ENCODE measurements at regions not wholly inside any gene's neighbourhood (a gene's known extent, or its start where the extent isn't known, plus 50 kb on each side); places are given as distances from the start of the nearest gene placed in this dataset.
"Not testable (repeated sequence)": the region's sequence is repeated elsewhere in the genome, so short reads cannot be mapped to it uniquely, and the experiment has no call there.

DNA sequence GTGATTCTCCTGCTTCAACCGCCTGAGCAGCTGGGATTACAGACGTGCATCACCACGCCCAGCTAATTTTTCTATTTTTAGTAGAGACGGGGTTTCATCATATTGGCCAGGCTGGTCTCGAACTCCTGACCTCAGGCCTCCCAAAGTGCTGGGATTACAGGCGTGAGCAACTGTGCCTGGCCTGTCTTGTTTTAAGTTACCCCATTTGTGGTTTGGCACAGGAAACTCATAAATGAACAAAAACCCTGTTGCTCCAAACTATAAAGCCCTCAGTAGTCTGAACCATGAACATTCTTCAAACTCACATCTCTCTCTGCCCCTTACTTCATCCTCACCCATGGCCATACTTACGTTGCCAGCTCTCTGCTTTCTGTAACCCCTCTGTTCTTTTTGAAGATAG is 61.7 kb downstream of the RHOU start:
- H3K27me3 Mint-ChIP-seq (ENCODE audit: low read depth); H3K4me3 Mint-ChIP-seq; DNase-seq (ENCODE audit: low spot score); H3K27ac Mint-ChIP-seq; H3K36me3 Mint-ChIP-seq (ENCODE audit: low read depth): not testable (repeated sequence)
- H3K9me3 Mint-ChIP-seq: peaks cover 10% of the 10 kb centered on the region
- H3K4me1 Mint-ChIP-seq (ENCODE audit: low read depth): peaks cover 24% of the 10 kb centered on the region

DNA sequence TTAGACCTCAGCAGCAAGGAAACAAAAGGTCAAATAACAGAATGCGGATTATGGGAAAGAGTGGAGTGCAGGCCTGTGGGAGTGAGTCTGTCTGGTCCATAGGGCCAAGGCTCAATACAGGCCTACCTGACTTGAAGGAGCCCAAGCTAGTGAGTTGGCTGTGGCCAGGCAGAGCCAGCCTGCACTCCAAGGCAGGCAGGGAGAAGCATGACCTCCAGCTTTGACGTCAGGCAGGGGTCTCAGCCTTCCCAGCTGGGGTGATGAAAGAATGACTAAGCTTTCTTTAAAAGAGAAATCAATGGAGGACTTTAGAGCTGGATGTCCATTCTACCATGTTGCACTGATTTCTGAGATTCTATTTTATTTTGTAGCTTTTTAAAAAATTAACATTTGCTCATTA is 62.8 kb downstream of the RHOU start:
- Mint-ChIP-seq H3K4me3 (no peak overlapping the region), H3K27me3 (ENCODE audit: low read depth) (no peaks in the 10 kb centered on the region), H3K9me3 (peaks cover 10% of the 10 kb centered on the region), H3K36me3 (ENCODE audit: low read depth) (peaks cover 2% of the 10 kb centered on the region), H3K27ac (no peak overlapping the region), H3K4me1 (ENCODE audit: low read depth) (peaks cover 24% of the 10 kb centered on the region)
- DNase-seq (ENCODE audit: low spot score): no peak

DNA sequence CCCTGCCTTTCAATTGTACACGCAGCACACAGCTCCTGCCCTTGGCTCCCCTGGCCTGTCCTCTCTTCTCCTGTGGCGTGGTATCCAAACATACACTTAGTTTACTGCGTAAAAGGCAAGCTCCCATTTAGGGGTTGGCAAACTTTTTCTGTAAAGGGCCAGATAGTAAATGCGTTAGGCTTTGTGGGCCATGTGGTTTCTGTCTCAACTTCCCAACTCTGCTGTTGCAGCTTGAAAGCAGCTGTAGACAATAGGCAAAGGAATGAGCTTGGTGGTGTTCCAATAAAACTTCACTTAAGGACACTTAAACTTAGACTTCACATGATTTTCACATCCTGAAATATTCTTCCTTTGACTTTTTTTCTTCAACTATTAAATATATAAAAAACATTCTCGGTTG is 63.3 kb downstream of the RHOU start:
- peaks cover 2% of the 10 kb centered on the region for H3K36me3 Mint-ChIP-seq (ENCODE audit: low read depth)
- peaks cover 24% of the 10 kb centered on the region for H3K4me1 Mint-ChIP-seq (ENCODE audit: low read depth)
- no peak for DNase-seq (ENCODE audit: low spot score)

DNA sequence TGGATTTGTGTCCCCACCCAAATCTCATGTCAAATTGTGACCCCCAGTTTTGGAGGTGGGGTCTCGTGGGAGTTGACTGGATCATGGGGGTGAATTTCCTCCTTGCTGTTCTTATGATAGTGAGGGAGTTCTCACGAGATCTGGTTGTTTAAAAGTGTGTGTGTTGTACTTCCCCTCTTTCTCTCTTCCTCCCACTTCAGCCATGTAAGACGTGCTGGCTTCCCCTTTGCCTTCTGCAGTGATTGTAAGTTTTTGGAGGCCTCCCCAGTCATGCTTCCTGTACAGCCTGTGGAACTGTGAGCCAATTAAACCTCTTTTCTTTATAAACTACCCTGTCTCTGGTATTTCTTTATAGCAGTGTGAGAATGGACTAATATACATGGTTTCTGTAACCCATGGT is 64.6 kb downstream of the RHOU start:
- H3K4me1 Mint-ChIP-seq (ENCODE audit: low read depth): peaks cover 34% of the 10 kb centered on the region
- no peaks in the 10 kb centered on the region for H3K27me3 Mint-ChIP-seq (ENCODE audit: low read depth)
- no peak overlapping the region for H3K27ac Mint-ChIP-seq
- H3K36me3 Mint-ChIP-seq (ENCODE audit: low read depth): peaks cover 2% of the 10 kb centered on the region
- no peak for DNase-seq (ENCODE audit: low spot score)
- H3K4me3 Mint-ChIP-seq: no peak overlapping the region
- H3K9me3 Mint-ChIP-seq: peaks cover 10% of the 10 kb centered on the region

More for the DNA sequence above, 63.3 kb downstream of the RHOU start:
- Mint-ChIP-seq H3K27ac (peak overlapping the region; percentile 11), H3K27me3 (ENCODE audit: low read depth) (no peaks in the 10 kb centered on the region), H3K4me3 (no peak overlapping the region), H3K9me3 (peaks cover 10% of the 10 kb centered on the region)

DNA sequence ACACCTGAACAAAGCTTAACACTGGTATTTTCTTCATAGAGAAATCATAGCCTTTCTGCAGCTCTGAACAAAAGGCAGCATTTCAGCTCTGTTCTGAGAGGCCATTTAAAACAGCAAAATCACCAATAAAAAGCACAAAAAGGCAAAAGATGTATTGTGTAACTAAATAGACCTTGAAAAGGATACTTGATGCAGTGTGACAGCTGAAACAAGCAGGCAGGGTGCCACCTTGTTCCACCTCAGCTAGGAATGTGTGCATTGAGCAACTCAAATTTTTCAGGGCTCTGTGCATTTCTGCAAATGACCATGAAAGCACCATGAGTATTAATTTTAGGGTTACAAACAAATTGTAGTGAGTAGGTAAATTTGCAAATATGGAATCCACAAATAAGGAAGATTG is 65.8 kb downstream of the RHOU start:
- Mint-ChIP-seq H3K4me3 (no peak overlapping the region), H3K27ac (no peak overlapping the region), H3K36me3 (ENCODE audit: low read depth) (peaks cover 2% of the 10 kb centered on the region), H3K27me3 (ENCODE audit: low read depth) (no peaks in the 10 kb centered on the region), H3K4me1 (ENCODE audit: low read depth) (peaks cover 37% of the 10 kb centered on the region), H3K9me3 (peaks cover 10% of the 10 kb centered on the region)
- no peak for DNase-seq (ENCODE audit: low spot score)

DNA sequence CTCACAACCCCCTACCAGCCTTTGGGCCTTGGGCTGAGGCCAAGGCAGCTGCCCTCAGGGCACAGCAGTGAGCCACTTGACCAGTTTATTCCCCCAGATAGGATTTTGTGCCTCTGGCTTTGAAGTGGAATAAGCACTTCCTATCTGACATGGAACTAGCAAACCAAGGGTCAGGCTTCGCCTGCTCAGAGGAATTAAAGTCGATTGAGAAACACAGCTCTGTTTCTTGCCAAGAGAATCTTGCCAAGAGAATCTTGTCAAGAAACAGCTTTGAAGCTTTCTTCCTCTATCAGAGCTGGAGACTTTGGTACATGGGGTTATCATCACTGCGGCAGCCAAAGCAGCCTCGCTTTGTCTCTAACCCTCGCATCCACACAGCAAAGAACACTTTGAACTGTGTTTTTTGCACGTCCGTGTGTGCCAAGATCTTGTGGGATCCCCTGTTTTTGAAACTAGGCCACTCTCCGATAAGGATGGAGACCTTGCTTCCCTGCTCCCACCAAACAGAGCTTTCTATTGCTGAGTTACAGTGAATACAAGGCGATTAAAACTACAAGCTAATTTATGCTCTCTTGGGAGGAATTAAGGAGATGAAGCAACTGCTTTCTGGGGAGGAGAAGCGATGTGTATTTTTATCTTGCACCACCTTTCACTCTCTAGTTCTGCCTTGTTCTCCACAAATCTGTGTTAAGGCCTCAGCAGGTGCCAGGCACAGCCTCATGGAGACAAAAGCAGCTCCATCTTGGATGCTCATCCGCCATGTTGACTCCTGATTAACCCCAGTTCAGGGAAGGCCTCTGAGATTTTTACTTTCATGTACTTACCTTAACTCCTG is 67.3 kb downstream of the RHOU start:
- no peak for DNase-seq (ENCODE audit: low spot score)
- H3K36me3 Mint-ChIP-seq (ENCODE audit: low read depth): peaks cover under 1% of the 10 kb centered on the region
- no peak overlapping the region for H3K27ac Mint-ChIP-seq
- H3K4me3 Mint-ChIP-seq: no peak overlapping the region
- no peaks in the 10 kb centered on the region for H3K27me3 Mint-ChIP-seq (ENCODE audit: low read depth)
- H3K9me3 Mint-ChIP-seq: peaks cover 4% of the 10 kb centered on the region
- peaks cover 36% of the 10 kb centered on the region for H3K4me1 Mint-ChIP-seq (ENCODE audit: low read depth)

DNA sequence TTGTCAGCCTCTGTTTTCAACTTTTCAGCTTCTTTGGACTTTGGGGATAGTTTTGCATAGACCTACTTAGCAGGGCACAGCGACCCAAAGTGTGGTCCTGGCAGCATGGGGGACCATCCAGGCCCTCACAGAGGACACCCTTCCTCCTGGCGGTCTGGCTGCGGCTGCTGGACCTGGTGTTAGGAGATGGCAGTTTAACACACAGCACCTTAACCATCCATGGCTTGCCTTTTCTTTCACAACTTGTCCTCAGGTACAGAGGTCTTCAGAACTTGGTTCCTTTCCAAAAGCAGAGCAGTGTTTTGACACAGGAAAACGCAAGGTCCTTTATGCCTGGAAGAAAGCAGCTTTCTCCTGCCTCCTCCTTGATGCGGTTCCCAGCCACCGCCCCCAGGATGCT is 68.1 kb downstream of the RHOU start:
- H3K36me3 Mint-ChIP-seq (ENCODE audit: low read depth): no peaks in the 10 kb centered on the region
- no peak for DNase-seq (ENCODE audit: low spot score)

DNA sequence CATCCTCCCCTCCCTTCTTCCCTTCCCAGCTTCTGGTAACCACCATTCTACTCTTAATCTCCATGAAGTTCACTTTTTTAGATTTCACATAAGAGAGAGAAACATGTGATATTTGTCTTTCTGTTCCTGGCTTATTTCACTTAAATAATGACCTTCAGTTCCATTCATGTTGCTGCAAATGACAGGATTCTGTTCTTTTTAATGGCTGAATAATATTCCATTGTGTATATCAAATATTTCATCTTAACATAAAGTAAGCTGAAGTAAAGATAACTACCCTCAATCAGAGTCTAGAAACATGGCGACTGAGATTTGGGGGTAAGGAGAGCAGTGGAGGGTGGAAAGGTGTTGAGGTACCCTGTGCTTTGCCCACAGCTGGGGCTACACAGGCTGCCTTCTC is 68.9 kb downstream of the RHOU start:
- no peaks in the 10 kb centered on the region for H3K27me3 Mint-ChIP-seq (ENCODE audit: low read depth)
- peak overlapping the region; percentile 46 for H3K4me3 Mint-ChIP-seq
- H3K4me1 Mint-ChIP-seq (ENCODE audit: low read depth): peaks cover 36% of the 10 kb centered on the region
- no peaks in the 10 kb centered on the region for H3K36me3 Mint-ChIP-seq (ENCODE audit: low read depth)
- no peak overlapping the region for H3K27ac Mint-ChIP-seq
- DNase-seq (ENCODE audit: low spot score): no peak
- H3K9me3 Mint-ChIP-seq: peaks cover 3% of the 10 kb centered on the region

More for the DNA sequence above, 68.1 kb downstream of the RHOU start:
- H3K4me3 Mint-ChIP-seq: no peak overlapping the region
- no peaks in the 10 kb centered on the region for H3K27me3 Mint-ChIP-seq (ENCODE audit: low read depth)
- H3K4me1 Mint-ChIP-seq (ENCODE audit: low read depth): peaks cover 32% of the 10 kb centered on the region
- no peak overlapping the region for H3K27ac Mint-ChIP-seq
- peaks cover 3% of the 10 kb centered on the region for H3K9me3 Mint-ChIP-seq

DNA sequence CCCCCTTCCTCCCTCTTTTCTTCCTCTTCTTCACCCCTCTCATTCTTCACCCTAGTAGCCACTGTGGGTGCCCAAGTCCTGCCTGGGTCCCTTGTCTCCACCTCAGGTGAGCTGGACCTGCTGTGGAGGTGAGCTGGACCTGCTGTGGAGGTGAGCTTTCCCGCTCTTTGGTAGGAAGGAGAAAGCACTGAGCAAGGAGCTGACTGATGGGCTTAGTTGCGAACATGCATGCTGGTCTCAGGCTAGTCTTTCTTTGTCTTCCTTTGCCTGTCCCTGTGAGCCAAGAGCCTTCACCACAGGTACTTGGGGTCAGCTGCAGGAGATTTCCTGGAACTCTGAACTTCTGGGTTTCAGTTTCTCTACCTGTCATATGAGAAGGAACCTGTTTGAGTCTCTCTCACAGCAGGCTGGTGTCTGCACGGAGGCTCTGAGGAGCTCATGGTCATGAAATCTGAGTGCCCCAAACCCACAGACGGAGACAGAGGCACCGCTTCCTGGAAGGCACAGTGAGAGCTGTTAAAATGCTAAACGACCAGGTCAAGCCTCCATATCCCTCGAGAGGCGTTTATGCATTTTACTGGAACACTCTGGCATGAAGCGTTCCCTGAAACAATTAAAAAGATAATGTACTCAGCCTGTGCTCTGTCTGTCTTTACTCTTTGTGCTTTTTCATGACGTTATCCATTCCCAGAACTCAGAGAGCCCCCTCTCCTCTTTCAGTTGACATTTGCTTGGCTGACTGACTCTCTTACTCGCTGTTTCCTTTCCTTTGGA is 69.5 kb downstream of the RHOU start:
- DNase-seq (ENCODE audit: low spot score): peak; percentile 35
- H3K9me3 Mint-ChIP-seq: peaks cover 5% of the 10 kb centered on the region

DNA sequence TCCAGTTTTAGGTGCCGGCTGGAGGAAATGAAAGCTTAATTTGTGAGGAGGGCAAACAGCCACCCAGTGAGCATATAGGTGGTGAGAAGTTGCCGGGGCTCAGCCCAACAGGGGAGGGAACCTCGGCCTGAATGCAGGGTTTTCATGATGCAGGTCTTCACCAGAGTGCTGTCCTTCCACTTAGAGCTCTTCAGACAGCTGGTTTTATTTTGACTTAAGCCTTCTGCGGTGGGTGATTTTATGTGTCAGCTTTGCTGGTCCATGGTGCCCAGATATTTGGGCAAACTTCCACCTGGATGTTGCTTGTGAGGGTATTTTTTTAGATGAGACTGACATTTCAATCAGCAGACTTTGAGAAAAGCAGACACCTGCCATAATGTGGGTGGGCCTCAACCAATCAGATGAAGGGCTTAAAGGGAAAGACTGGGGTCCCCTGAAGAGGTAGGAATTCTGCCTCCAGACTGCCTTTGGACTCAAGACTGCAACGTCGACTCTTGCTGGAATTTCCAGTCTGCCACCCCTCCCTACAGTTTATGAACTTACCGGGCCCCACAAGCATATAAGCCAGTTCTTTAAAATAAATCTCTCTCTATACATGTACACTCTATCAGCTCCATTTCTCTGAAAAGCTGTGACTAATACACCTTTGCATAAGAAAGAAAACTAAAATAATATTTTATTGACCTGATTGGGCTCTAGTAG is 72.8 kb downstream of the RHOU start:
- Mint-ChIP-seq H3K27me3 (ENCODE audit: low read depth) (peaks cover 2% of the 10 kb centered on the region), H3K36me3 (ENCODE audit: low read depth) (peaks cover 2% of the 10 kb centered on the region)

More for the DNA sequence above, 69.5 kb downstream of the RHOU start:
- Mint-ChIP-seq H3K4me1 (ENCODE audit: low read depth) (peaks cover 41% of the 10 kb centered on the region), H3K4me3 (peak overlapping the region; percentile 46), H3K36me3 (ENCODE audit: low read depth) (no peaks in the 10 kb centered on the region), H3K27me3 (ENCODE audit: low read depth) (no peaks in the 10 kb centered on the region), H3K27ac (peak overlapping the region; percentile 74)

DNA sequence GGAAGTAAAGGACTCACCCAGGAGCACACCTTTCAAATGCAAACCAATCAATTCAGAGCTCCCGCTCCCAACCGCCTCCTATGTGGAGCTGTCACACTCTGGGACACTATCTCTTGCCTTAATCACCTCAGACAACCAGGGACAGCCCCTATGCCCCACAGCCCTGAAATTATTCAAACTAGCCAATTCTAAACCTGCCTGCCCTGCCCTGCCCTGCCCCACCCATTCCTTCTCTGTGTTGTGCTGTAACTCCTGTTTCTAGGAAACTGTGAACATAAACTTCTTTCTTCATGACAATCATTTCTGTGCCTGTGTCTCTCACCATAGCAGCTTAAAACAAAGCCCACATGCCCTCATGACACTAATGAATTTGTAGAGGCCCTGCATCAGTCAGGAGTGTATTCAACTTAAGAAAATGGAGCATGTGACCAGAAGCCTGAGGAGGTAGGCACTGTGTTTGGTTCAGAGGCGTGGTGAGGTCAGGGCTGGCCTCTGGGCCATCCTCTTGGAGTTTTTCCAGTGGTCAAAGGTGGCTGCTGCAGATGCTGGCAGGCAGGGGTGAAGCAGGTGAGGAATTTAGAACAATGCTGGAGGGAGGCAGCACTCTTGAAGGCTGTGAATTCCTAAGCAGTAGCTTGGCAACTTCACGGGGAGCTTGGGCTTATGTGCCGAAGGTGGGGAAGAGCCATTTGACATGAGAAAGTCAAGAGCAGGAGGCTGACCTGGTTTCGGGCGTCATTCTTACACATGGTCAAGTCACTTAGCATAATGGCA is 74.5 kb downstream of the RHOU start:
- peak overlapping the region; percentile 20 for H3K4me3 Mint-ChIP-seq
- H3K4me1 Mint-ChIP-seq (ENCODE audit: low read depth): peaks cover 52% of the 10 kb centered on the region
- DNase-seq (ENCODE audit: low spot score): no peak
- H3K27me3 Mint-ChIP-seq (ENCODE audit: low read depth): peaks cover 10% of the 10 kb centered on the region
- peaks cover 2% of the 10 kb centered on the region for H3K36me3 Mint-ChIP-seq (ENCODE audit: low read depth)
- H3K27ac Mint-ChIP-seq: peak overlapping the region; percentile 78
- peaks cover 5% of the 10 kb centered on the region for H3K9me3 Mint-ChIP-seq

More for the DNA sequence above, 72.8 kb downstream of the RHOU start:
- Mint-ChIP-seq H3K9me3 (peaks cover 5% of the 10 kb centered on the region), H3K4me3 (no peak overlapping the region), H3K4me1 (ENCODE audit: low read depth) (peaks cover 60% of the 10 kb centered on the region), H3K27ac (no peak overlapping the region)
- DNase-seq (ENCODE audit: low spot score): no peak

DNA sequence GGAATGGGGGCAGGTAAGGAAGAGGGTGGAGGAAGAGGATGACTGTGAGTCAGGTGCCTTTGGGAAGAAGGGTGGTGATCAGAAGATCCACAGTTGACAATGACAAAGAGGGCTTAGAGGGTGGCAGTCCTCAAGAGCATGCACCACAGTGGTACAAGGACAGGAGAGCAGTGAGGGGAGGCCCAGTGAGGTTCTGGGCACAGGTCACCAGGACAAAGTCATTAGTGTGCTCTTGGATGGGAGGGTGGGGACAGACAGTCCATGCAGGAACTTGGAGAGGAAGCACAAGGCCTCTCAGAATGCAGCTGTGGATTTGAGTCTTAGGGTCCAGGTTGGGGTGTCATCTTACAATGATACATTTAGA is 75.1 kb downstream of the RHOU start:
- H3K9me3 Mint-ChIP-seq: peaks cover 5% of the 10 kb centered on the region
- no peak for DNase-seq (ENCODE audit: low spot score)
- H3K4me1 Mint-ChIP-seq (ENCODE audit: low read depth): peaks cover 46% of the 10 kb centered on the region
- peaks cover 10% of the 10 kb centered on the region for H3K27me3 Mint-ChIP-seq (ENCODE audit: low read depth)
- peaks cover 2% of the 10 kb centered on the region for H3K36me3 Mint-ChIP-seq (ENCODE audit: low read depth)
- no peak overlapping the region for H3K4me3 Mint-ChIP-seq
- H3K27ac Mint-ChIP-seq: peak overlapping the region; percentile 78

DNA sequence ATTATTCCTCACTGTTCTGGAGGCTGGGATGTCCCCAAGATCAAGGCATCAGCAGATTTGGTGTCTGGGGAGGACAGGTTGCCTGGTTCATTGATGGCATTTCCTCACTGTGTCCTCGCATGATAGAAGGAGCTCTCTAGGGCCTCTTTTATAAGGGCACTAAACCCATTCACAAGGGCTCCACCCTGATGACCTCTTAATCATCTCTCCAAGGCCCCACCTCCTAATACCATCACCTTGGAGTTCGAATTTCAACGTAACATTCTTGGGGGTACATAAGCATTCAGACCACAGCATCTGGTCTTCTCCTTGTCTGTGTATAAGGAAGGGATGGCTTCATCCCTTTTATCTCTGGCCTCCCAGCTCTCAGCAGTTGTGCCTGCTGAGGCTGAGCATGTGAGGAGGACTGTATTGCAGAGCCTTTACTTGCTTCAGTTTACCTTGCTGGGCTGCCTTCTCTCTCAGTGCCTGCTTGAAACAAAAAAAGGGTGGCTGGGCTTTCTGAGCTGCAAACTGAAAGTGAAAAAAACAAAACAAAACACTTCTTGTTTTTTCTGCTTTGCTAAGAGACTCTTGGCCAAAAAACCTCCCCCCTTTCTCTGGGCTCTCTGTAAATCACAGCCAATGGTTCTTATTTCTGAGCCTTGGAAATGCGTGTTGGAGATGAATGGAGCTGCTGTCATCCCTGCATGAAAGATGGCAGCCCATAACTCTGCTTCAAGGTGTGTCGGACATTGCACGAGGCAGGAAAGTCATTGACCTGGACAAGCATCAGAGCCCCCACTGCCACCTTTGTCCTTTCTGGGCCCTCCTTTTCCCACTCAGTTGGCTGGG is 75.8 kb downstream of the RHOU start:
- Mint-ChIP-seq H3K36me3 (ENCODE audit: low read depth) (peaks cover 2% of the 10 kb centered on the region), H3K4me1 (ENCODE audit: low read depth) (peaks cover 42% of the 10 kb centered on the region), H3K4me3 (peak overlapping the region; percentile 47), H3K9me3 (peaks cover 5% of the 10 kb centered on the region), H3K27ac (peak overlapping the region; percentile 82), H3K27me3 (ENCODE audit: low read depth) (peaks cover 10% of the 10 kb centered on the region)
- no peak for DNase-seq (ENCODE audit: low spot score)
